Prostate gland (tissue), 2 donors: ENCODE measurements at regions not wholly inside any gene's neighbourhood (a gene's known extent, or its start where the extent isn't known, plus 50 kb on each side); places are given as distances from the start of the nearest gene placed in this dataset.

ENCODE experiments used
- POLR2A ChIP-seq: fragments of 450-650 bp; IDR thresholded peaks from one replicate; pipeline ENCODE4 v1.6.1; 2016; ENCODE audit warnings: antibody characterized with exemption, mild to moderate bottlenecking
- TF ChIP-seq, protein P1 (sequence below), 4 experiments: fragments of 200-600 bp in 2 of 4; fragments of 450-650 bp in 2 of 4; sonication (generic) in 2 of 4; IDR thresholded peaks; 1 replicate in 3 of 4; 2 replicates in 1 of 4; pipeline ENCODE4 v1.5.1; 2016 to 2019; ENCODE audit warnings: antibody characterized with exemption in 4 of 4, mild to moderate bottlenecking in 2 of 4, moderate library complexity in 2 of 4

DNA sequence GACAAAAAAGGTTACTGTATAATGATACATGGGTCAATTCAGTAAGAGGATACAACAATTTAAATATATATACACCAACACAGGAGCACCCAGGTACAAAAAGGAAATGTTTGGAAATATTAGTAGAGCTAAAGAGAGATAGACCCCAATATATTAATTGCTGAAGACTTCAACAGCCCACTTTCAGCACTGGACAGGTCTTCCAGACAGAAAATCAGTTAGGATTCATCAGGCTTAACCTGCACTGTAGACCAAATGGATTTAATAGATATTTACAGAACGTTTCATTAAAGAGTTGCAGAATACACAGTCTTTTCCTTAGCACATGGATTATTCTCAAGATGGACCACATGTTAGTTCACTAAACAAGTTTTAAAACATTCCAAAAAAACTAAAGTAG, 845.9 kb upstream of the GBE1 start:
- TF ChIP-seq, protein P1, sequence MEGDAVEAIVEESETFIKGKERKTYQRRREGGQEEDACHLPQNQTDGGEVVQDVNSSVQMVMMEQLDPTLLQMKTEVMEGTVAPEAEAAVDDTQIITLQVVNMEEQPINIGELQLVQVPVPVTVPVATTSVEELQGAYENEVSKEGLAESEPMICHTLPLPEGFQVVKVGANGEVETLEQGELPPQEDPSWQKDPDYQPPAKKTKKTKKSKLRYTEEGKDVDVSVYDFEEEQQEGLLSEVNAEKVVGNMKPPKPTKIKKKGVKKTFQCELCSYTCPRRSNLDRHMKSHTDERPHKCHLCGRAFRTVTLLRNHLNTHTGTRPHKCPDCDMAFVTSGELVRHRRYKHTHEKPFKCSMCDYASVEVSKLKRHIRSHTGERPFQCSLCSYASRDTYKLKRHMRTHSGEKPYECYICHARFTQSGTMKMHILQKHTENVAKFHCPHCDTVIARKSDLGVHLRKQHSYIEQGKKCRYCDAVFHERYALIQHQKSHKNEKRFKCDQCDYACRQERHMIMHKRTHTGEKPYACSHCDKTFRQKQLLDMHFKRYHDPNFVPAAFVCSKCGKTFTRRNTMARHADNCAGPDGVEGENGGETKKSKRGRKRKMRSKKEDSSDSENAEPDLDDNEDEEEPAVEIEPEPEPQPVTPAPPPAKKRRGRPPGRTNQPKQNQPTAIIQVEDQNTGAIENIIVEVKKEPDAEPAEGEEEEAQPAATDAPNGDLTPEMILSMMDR (IDR thresholded peaks at IDR 0.05): no peak
- no peak for TF ChIP-seq POLR2A
